Loucy (cell line): ENCODE measurements at regions not wholly inside any gene's neighbourhood (a gene's known extent, or its start where the extent isn't known, plus 50 kb on each side); places are given as distances from the start of the nearest gene placed in this dataset.

Experiments
- EZH2phosphoT487 ChIP-seq: fragments of 200-600 bp; IDR thresholded peaks from 2 replicates; pipeline ENCODE4 v1.6.1; 2018; ENCODE audit warnings: antibody characterized with exemption, mild to moderate bottlenecking, moderate library complexity, borderline replicate concordance
- TF ChIP-seq, protein P1 (sequence below): fragments of 200-600 bp; sonication (generic); conservative IDR thresholded peaks from 2 replicates; pipeline ENCODE4 v1.5.1; 2014; ENCODE audit warnings: mild to moderate bottlenecking, antibody characterized with exemption, low read length

DNA sequence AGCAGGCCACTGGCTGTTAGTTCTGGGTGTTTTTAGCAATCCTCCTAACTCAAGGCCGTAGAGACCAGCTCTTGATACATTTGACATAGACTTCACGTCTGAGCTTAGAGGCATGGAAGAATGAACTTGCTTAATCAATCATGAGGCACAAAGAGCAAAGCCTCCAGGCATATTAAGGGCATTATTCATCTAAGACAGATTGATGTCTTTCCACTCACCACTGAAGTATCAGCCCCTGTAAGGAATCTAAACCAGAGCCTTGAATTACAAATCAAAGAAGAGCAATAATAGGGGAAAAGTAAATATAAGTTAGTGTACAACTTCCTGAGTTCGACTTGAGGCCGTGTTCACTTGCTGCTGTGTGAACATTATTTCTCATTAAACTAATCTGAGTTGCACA is 1470.7 kb downstream of the AACS start:
- TF ChIP-seq, protein P1, sequence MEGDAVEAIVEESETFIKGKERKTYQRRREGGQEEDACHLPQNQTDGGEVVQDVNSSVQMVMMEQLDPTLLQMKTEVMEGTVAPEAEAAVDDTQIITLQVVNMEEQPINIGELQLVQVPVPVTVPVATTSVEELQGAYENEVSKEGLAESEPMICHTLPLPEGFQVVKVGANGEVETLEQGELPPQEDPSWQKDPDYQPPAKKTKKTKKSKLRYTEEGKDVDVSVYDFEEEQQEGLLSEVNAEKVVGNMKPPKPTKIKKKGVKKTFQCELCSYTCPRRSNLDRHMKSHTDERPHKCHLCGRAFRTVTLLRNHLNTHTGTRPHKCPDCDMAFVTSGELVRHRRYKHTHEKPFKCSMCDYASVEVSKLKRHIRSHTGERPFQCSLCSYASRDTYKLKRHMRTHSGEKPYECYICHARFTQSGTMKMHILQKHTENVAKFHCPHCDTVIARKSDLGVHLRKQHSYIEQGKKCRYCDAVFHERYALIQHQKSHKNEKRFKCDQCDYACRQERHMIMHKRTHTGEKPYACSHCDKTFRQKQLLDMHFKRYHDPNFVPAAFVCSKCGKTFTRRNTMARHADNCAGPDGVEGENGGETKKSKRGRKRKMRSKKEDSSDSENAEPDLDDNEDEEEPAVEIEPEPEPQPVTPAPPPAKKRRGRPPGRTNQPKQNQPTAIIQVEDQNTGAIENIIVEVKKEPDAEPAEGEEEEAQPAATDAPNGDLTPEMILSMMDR = no peak
- no peak for TF ChIP-seq EZH2phosphoT487
